GM19438 (cell line): ENCODE measurements at regions not wholly inside any gene's neighbourhood (a gene's known extent, or its start where the extent isn't known, plus 50 kb on each side); places are given as distances from the start of the nearest gene placed in this dataset.
"Not testable (repeated sequence)": the region's sequence is repeated elsewhere in the genome, so short reads cannot be mapped to it uniquely, and the experiment has no call there.

Experiments
- ATAC-seq: cut with Tn5 transposase; IDR thresholded peaks from one replicate; pipeline ENCODE4 v1.9.1; 2021; ENCODE audit warnings: low read depth; ENCODE audit not compliant: unreplicated experiment

- ATAC-seq = no peak
These were observed 74.0 kb upstream of the ARRDC3 start for GRCh38 chr5:91456928-91457680.

- ATAC-seq = no peak
These were observed 66.0 kb upstream of the ARRDC3 start for GRCh38 chr5:91449083-91449482.

GRCh38 chr5:91448079-91448478, 65.0 kb upstream of the ARRDC3 start:
- not testable (repeated sequence) for ATAC-seq

GRCh38 chr5:91446880-91447279, 63.8 kb upstream of the ARRDC3 start:
- ATAC-seq = not testable (repeated sequence)

GRCh38 chr5:91443761-91444467, 60.8 kb upstream of the ARRDC3 start:
- ATAC-seq = no peak

GRCh38 chr5:91443023-91443422, 59.9 kb upstream of the ARRDC3 start:
- no peak for ATAC-seq

GRCh38 chr5:91441082-91441481, 58.0 kb upstream of the ARRDC3 start:
- no peak for ATAC-seq

- no peak for ATAC-seq
These were observed 55.8 kb upstream of the ARRDC3 start for GRCh38 chr5:91438871-91439270.

- no peak for ATAC-seq
These were observed 53.1 kb upstream of the ARRDC3 start for GRCh38 chr5:91436241-91436640.

GRCh38 chr5:91434348-91434747, 51.2 kb upstream of the ARRDC3 start:
- ATAC-seq = no peak

- ATAC-seq = no peak
These were observed 50.7 kb upstream of the ARRDC3 start for GRCh38 chr5:91433861-91434260.
